ENCODE measurements at regions not wholly inside any gene's neighbourhood (a gene's known extent, or its start where the extent isn't known, plus 50 kb on each side); places are given as distances from the start of the nearest gene placed in this dataset.
"Not testable (repeated sequence)": the region's sequence is repeated elsewhere in the genome, so short reads cannot be mapped to it uniquely, and the experiment has no call there.

- no peak overlapping the region for H3K9ac ChIP-seq (ENCODE audit: low read length)
- no peak overlapping the region for H2AFZ ChIP-seq (ENCODE audit: low read depth, low read length, severe bottlenecking)
- no peaks in the 10 kb centered on the region for H4K20me1 ChIP-seq (ENCODE audit: low read depth, low read length)
- H3K9me3 ChIP-seq (ENCODE audit: insufficient read depth, low read length): no peaks in the 10 kb centered on the region
- no peaks in the 10 kb centered on the region for H3K9me2 ChIP-seq (replicated peaks; ENCODE audit: insufficient read depth, low read length)
- H3K4me3 ChIP-seq (ENCODE audit: insufficient read depth, low read length, poor library complexity, severe bottlenecking): no peak overlapping the region
- no peaks in the 10 kb centered on the region for H3K36me3 ChIP-seq (ENCODE audit: low read length)
- TF ChIP-seq, protein P1, sequence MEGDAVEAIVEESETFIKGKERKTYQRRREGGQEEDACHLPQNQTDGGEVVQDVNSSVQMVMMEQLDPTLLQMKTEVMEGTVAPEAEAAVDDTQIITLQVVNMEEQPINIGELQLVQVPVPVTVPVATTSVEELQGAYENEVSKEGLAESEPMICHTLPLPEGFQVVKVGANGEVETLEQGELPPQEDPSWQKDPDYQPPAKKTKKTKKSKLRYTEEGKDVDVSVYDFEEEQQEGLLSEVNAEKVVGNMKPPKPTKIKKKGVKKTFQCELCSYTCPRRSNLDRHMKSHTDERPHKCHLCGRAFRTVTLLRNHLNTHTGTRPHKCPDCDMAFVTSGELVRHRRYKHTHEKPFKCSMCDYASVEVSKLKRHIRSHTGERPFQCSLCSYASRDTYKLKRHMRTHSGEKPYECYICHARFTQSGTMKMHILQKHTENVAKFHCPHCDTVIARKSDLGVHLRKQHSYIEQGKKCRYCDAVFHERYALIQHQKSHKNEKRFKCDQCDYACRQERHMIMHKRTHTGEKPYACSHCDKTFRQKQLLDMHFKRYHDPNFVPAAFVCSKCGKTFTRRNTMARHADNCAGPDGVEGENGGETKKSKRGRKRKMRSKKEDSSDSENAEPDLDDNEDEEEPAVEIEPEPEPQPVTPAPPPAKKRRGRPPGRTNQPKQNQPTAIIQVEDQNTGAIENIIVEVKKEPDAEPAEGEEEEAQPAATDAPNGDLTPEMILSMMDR (IDR thresholded peaks at IDR 0.05; ENCODE audit: insufficient read depth, low read length, poor library complexity, severe bottlenecking): no peak
- no peak for TF ChIP-seq EZH2phosphoT487 (conservative IDR thresholded peaks at IDR 0.05; ENCODE audit: low read length)
- H3K79me2 ChIP-seq (ENCODE audit: insufficient read depth, low read length): no peaks in the 10 kb centered on the region
- no peaks in the 10 kb centered on the region for H3K27me3 ChIP-seq (ENCODE audit: low read length)
- no peak overlapping the region for H3K4me2 ChIP-seq (ENCODE audit: low read depth, low read length, poor library complexity, severe bottlenecking)
- no peaks in the 10 kb centered on the region for H3F3A ChIP-seq (ENCODE audit: insufficient read depth)
- no peak overlapping the region for H3K27ac ChIP-seq (ENCODE audit: low read depth, low read length)
These were observed 233.9 kb downstream of the KCNRG start for GRCh38 chr13:50249144-50249521.

DNA sequence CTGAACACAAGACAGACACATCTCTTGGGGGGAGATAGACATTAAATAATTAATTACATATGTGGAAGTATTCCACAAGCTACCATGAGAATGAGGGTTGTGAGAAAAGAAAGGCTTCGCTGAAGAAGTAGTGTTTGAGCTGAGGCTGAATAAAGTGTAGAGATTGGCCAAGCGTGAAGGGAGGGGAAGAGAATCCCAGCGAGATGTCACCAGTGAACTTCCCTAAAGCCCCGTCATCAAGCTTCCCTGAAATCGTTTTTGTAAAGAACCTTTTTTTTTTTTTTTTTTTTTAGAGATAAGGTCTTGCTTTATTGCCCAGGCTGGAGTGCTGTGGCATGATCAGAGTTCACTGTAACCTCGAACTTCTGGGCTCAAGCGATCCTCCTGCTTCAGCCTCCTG, 235.2 kb downstream of the KCNRG start:
- TF ChIP-seq EZH2phosphoT487 (conservative IDR thresholded peaks at IDR 0.05; ENCODE audit: low read length): no peak
- TF ChIP-seq, protein P1 (IDR thresholded peaks at IDR 0.05; ENCODE audit: insufficient read depth, low read length, poor library complexity, severe bottlenecking): no peak
- Histone ChIP-seq H3K4me2 (ENCODE audit: low read depth, low read length, poor library complexity, severe bottlenecking) (no peak overlapping the region), H3K9me2 (replicated peaks; ENCODE audit: insufficient read depth, low read length) (no peaks in the 10 kb centered on the region), H3K4me3 (ENCODE audit: insufficient read depth, low read length, poor library complexity, severe bottlenecking) (no peak overlapping the region), H4K20me1 (ENCODE audit: low read depth, low read length) (no peaks in the 10 kb centered on the region), H3K27ac (ENCODE audit: low read depth, low read length) (no peak overlapping the region), H3K36me3 (ENCODE audit: low read length) (no peaks in the 10 kb centered on the region), H3K9me3 (ENCODE audit: insufficient read depth, low read length) (no peaks in the 10 kb centered on the region), H3K27me3 (ENCODE audit: low read length) (no peaks in the 10 kb centered on the region), H2AFZ (ENCODE audit: low read depth, low read length, severe bottlenecking) (no peak overlapping the region), H3F3A (ENCODE audit: insufficient read depth) (no peaks in the 10 kb centered on the region), H3K79me2 (ENCODE audit: insufficient read depth, low read length) (no peaks in the 10 kb centered on the region), H3K9ac (ENCODE audit: low read length) (no peak overlapping the region)

DNA sequence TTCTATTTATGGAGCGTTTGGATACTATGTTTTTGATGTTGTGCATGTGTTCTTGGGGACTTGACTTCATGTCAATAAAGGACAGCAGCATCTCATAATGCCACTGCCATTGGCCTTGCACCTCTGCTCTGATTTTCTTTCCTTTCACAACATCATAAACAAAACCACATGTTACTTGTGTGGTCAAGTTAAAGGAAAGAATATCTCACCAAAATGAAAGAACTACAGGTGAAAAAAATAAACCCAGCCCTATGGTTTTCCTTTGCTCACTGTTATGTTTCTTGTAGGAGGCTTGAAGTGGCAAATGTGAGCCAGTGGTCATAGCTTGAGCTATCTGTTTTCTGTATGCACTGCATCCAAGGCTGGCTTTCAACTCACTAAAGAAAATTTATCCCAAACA, 240.4 kb downstream of the KCNRG start:
- Histone ChIP-seq H3K4me2 (ENCODE audit: low read depth, low read length, poor library complexity, severe bottlenecking) (no peak overlapping the region), H3K27ac (ENCODE audit: low read depth, low read length) (no peak overlapping the region), H2AFZ (ENCODE audit: low read depth, low read length, severe bottlenecking) (no peak overlapping the region), H3F3A (ENCODE audit: insufficient read depth) (no peaks in the 10 kb centered on the region), H3K27me3 (ENCODE audit: low read length) (no peaks in the 10 kb centered on the region), H3K4me3 (ENCODE audit: insufficient read depth, low read length, poor library complexity, severe bottlenecking) (no peak overlapping the region), H3K79me2 (ENCODE audit: insufficient read depth, low read length) (no peaks in the 10 kb centered on the region), H3K9me3 (ENCODE audit: insufficient read depth, low read length) (no peaks in the 10 kb centered on the region), H3K9me2 (replicated peaks; ENCODE audit: insufficient read depth, low read length) (no peaks in the 10 kb centered on the region), H3K36me3 (ENCODE audit: low read length) (no peaks in the 10 kb centered on the region), H3K9ac (ENCODE audit: low read length) (no peak overlapping the region), H4K20me1 (ENCODE audit: low read depth, low read length) (no peaks in the 10 kb centered on the region)
- TF ChIP-seq, protein P1 (IDR thresholded peaks at IDR 0.05; ENCODE audit: insufficient read depth, low read length, poor library complexity, severe bottlenecking): no peak
- TF ChIP-seq EZH2phosphoT487 (conservative IDR thresholded peaks at IDR 0.05; ENCODE audit: low read length): no peak

DNA sequence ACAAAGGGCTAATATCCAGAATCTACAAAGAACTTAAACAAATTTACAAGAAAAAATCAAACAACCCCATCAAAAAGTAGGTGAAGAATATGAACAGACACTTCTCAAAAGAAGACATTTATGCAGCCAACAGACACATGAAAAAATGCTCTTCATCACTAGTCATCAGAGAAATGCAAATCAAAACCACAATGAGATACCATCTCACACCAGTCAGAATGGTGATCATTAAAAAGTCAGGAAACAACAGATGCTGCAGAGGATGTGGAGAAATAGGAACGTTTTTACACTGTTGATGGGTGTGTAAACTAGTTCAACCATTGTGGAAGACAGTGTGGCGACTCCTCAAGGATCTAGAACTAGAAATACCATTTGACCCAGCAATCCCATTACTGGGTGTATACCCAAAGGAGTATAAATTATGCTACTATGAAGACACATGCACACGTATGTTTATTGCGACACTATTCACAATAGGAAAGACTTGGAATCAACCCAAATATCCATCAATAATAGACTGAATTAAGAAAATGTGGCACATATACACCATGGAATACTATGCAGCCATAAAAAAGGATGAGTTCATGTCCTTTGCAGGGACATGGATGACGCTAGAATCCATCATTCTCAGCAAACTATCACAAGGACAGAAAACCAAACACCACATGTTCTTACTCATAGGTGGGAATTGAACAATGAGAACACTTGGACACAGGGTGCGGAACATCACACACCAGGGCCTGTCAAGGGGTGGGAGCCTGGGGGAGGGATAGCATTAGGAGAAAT, 241.5 kb downstream of the KCNRG start:
- H3K9me2 ChIP-seq (replicated peaks; ENCODE audit: insufficient read depth, low read length); H4K20me1 ChIP-seq (ENCODE audit: low read depth, low read length); H3K27ac ChIP-seq (ENCODE audit: low read depth, low read length); H3K79me2 ChIP-seq (ENCODE audit: insufficient read depth, low read length); H3K9me3 ChIP-seq (ENCODE audit: insufficient read depth, low read length); H3K4me3 ChIP-seq (ENCODE audit: insufficient read depth, low read length, poor library complexity, severe bottlenecking); H3K4me2 ChIP-seq (ENCODE audit: low read depth, low read length, poor library complexity, severe bottlenecking); H2AFZ ChIP-seq (ENCODE audit: low read depth, low read length, severe bottlenecking); H3K27me3 ChIP-seq (ENCODE audit: low read length); H3F3A ChIP-seq (ENCODE audit: insufficient read depth); H3K9ac ChIP-seq (ENCODE audit: low read length); H3K36me3 ChIP-seq (ENCODE audit: low read length): not testable (repeated sequence)

Data from SU-DHL-6 (cell line).